ENCODE measurements at regions not wholly inside any gene's neighbourhood (a gene's known extent, or its start where the extent isn't known, plus 50 kb on each side); places are given as distances from the start of the nearest gene placed in this dataset.

DNA sequence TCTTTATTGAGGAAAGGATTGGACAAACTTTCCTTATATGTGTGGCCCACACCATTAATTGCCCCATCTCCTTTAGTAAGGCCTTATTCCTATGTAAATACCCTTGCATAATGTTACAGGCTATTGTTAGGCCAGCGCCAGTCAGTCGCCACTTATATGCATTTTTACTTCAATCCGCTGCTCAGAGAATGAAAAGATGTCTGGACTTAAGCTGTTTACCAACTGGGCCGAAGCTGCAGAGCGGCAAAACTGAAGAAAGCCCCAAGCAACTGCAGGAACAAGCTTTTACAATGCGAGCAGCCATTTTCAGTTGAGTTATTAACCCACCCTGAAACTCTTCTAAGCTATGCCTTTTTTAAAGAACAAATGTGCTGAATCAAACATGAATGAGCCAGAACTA lies 92.1 kb upstream of the OTX2 start:
- DNase-seq = no peak

DNA sequence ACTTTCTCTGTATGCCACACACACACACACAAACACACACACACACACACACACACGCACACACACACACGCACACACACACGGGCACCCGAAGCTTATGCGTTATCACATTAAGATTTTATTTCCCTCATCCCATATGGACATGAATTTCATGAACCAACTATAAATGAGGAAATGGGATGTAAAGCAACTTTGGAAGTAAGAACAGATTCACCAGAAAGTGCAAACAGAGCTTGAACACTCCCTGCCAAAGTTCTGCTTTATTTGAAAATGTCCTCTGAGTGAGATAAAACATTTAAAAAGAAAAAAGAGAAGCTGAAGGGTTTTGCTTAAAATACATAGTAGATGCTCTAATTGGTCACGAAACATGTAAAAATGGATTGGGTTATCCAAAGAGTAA lies 90.4 kb upstream of the OTX2 start:
- no peak for DNase-seq

DNA sequence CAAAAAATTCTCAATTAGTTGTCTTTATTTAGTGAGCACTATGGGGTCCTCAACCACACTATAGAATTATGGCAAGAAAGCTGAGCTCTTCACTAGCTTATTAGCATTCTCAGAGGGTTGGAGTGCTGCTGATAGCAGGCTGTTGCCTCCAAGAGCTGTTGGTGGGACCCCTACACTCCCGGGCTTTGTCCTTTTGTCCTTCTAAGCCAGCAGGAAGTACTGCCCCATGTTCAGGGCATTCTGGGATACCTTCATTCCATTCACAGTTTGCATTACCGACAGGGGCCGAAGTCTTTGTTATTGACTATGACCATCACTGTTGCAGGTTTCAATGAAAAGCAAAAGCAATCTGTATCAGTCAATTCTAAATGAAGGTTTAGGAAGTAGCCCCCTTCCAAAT lies 89.5 kb upstream of the OTX2 start:
- no peak for DNase-seq

DNA sequence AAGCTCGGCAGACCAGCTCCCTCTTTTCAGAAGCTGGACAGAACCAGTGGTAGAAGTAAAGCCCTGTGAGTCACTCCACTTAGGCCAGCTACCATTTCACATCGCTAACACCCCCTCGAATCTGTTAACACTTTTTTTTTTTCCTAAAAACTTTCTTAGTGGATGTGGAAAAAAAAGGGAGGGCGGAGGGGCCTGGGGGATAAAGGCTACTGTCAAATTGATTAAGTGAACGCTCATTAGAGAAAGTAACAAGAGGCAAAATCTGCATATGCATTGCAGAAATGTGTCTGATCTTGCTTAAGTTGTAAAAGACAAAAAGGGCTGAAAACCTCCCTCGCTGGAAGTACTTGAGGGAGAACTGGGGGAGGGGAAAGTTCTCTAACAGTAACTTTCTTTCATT lies 86.6 kb upstream of the OTX2 start:
- DNase-seq = no peak

DNA sequence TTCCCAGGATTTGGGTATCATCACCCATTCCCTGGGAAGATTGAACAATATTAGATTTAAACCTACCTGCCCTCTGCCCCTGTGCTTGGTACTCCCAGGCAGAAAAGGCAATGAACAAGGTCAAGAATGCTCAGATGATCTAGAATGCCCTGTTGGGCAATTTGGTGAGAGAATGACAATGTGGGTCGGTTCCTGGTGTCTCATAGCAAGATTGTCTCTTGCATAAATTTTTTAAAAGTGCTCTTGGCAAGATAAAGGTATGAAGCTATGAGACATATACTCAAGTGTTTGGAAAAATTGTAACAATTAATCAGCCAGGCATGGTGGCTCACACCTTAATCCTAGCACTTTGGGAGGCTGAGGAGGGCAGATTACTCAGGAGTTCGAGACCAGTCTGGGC lies 86.0 kb upstream of the OTX2 start:
- no peak for DNase-seq

DNA sequence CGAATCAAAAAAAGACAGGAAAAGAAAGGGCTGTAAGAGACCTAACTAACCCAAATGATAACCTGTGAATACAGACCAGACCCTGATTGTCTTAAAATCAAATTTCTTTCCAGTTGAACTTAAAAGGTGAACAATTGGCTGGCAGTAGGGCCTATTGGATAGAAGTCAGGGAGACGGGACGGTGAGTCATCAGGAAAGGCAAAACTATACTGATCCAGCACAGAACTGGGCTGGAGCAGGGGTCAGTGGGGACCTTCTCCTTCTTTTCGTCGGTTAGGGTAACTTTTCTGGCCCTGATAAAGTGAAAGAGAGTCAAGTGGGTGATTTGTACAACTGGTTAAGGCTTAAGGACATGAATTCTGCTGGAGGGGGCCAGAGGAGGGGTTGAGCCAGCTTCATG lies 84.9 kb upstream of the OTX2 start:
- DNase-seq = no peak

DNA sequence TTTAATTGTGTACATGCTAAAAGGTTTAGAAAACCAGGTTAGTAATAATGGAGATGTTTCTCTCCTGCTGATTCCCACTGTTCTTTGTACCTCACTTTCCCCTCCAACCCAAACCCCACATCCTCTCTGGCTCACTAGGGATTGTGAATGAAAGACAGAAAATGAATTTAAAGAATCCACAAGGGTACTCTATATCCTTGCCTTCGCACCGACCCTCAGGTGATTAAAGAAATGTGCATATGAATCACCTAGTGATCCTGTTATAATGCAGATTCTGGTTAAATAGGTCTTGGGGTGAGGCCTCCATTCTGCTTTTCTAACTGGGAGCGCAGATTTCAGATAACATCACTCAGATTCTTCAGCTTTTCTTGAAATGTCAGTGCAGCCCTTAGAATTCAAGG lies 84.3 kb upstream of the OTX2 start:
- no peak for DNase-seq

DNA sequence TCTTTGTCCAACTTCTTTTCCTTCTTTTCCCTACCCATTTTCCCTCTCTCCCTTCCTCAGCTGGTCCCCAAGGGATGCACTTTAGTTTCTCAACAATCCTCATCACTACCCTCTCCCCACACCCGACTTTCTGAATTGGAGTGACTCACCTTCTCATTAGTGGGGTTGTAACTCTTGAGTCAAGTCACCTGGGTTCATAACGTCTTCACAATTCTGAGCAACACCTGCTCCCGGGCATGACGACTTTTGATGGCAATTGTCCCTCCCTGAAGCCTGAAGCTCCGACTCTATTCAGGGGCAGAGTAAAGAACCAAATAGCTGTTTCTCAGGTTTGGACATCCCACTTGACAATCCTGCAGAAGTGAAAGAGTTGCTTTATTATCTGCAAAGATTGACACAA lies 82.7 kb upstream of the OTX2 start:
- no peak for DNase-seq

DNA sequence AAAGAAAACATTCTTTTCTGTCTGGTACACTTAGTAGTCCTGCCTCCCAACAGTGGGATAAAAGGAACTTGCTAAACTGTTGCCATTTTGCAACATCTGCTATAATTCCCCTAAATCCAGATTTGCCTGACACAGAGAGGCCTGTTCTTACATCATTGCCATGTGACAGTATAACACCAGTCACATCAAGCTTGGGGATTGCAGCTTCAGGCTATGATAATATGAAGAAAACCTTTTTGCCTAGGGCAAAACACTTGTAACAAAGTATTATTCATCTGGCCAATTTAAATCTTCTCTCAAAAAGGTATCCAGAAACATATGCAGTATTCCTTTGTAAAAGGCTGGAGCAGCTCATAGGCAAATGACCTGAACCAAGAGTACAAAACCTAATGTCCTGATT lies 80.9 kb upstream of the OTX2 start:
- no peak for DNase-seq

DNA sequence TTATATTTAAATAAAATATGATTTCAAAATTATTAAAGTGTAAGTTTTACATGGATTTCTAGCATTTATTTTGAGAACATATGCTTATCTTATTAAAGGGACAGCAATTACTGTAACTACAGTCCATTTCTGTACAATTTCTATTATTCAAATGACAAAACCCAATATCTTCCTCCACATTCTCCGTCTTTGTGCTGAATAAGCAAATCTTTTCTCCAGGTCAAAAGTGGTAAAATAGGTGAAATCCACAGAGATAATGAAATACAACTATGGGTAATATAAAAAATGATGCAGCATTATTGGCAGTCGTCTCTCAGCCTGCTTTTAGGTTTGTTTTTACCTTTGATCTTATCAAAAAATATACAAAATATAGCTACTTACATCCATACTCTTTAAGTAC lies 79.4 kb upstream of the OTX2 start:
- DNase-seq = no peak

DNA sequence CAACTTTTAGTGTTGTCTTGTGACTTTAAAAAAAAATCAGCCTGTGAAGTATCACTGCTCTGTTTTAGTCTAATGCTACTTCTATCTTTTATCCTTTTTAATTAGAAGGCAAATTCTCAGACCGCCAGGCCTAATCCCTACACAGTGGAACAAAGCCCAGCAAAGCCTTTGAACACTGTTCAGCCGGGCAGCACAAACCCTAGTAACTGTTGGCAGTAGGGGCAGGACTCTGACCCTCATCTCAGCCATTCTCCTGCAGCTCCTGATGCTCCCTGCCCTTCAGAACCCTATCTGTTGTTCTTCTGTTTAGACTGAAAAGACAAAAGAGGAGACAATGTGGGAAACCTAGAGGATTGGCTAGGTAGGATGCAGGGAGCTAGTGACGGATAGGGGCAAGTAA lies 78.0 kb upstream of the OTX2 start:
- no peak for DNase-seq

DNA sequence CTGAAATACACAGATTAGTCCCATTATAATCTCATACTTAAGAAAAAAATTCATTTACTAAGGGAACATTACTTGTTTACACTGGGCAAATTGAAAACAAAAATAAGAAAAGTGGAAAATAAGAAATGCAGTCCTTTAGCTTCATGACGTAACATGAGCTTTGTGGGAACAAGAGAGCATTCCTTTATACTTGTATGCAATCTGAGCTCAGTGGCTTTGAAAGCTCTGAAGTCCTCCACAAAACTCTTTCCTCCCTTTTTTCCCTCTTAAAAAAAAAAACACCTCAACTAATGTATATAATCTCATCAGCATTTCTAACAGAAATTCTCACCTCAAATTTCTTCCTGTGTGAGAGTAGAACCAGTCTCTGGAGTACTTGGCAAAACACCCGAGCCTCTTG lies 76.9 kb upstream of the OTX2 start:
- no peak for DNase-seq

DNA sequence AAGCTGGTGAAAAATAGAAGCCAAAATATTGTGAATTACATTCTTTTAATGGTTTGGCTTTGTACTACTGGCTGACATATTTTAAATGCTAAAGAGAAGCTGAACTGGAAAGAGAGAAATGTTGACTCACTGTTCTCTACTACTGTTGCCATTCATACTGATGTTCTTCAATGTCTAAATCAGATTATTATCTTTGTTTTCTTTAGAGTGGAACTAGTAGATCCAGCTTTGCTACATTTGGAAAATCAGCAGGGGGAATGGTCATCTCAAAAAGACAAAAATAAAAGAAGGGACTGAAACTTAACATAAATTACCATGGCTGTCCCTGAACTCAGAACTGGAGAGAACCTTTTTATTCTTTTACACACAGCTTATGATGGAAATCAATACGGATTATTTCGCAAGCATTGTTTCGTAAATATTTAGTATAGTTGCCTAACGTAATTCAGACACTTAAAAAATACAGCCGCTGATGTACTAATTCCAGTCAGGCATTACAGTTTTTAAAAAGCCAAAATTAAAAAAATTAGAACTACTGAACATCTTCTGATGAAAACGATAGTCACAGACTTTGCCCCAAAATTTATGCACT lies 76.3 kb upstream of the OTX2 start:
- no peak for DNase-seq

DNA sequence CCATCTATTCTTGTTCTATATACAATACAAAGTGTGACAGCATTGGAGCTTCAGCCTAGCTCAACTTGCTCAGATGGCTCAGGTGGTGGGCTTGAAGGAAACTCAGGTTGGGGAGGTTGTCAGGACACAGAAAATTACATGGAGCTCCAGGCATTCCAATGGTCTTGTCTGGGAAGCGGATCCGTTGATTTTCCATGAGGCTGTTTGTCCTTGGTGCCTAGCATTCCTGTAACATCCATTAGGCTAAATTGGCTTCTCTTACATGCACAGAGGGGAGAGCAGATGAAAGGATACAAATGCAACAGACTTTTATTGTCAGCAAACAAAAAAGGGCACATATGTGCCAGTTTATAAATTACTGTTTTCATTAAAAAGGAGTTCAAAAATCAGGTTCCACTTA lies 75.5 kb upstream of the OTX2 start:
- no peak for DNase-seq

DNA sequence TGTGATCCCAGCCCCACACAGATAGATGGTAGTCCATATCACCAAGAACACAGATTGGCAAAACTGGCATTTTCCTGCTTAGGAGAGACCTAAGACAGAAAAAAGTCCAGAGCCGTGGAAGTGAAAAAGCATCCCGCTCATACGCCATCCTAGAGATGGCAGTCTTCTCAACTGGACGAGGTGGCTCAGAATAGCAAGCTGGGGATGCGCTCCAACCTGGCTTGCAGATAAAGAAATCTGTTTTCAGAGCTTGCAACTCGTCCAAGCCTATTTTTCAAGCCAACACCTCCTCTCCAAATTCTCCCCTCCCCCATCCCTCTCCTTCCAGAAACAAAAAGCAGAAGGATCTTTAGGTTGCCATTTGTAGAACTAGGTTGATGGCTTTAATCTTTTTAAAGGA lies 74.3 kb upstream of the OTX2 start:
- no peak for DNase-seq

DNA sequence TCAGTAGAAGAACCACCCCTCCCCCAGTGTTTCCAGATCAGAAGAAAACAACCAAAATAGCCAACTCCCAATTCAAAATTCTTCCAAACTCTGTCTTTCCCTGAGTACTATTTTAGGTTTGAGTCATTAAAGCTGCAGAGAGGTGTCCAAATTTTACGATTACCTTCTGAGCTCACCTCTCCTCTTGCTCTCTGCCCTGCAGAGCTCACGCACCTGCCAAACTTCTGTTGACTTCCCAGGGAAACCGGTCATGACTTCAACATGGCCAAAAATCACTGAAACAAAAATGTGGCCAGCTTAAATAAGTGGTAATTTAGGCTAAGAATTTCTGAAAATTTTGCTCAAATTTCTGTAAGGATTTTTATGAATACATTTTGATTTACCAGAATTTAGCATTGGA lies 70.9 kb upstream of the OTX2 start:
- DNase-seq = no peak

DNA sequence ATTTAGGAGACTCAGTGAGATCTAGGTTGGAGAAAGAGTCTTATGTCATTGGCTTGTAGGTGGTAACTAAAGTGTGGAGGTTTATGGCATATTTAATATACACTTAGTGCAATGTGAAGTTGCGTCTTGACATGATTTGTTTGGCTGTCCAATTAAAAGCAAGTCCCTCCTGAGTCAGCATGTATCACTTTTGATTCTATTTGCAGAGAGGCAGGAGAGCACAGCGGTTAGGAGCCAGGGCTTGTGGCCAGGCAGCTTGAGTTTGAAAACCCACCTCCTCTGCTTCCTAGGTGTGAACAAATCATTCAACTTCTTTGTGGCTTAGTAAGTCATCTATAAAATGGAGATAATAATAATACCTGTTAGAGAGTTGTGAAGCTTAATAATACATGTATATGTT lies 68.5 kb upstream of the OTX2 start:
- no peak for DNase-seq

DNA sequence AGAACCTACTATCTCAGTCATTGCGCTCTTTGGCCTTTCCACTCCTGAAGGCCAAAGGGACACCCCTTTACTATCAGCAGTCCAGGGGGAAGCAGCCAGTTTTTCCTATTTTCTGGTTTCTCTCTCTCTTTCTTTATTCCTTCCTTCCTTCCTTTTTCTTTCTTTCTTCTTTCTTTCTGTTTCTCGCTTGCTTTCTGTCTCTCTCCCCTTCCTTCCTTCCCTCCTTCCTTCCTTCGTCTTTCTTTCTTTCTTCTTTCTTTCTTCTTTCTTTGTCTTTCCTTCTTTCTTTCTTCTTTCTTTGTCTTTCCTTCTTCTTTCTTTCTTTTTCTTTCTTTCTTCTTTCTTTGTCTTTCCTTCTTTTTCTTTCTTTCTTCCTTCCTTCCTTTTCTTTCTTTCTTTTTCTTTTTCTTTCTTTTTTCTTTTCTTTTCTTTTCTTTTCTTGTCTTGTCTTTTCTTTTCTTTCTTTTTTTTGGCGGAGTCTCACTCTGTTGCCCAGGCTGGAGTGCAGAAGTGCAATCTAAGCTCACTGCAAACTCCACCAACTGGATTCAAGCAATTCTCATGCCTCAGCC lies 64.9 kb upstream of the OTX2 start:
- no peak for DNase-seq

DNA sequence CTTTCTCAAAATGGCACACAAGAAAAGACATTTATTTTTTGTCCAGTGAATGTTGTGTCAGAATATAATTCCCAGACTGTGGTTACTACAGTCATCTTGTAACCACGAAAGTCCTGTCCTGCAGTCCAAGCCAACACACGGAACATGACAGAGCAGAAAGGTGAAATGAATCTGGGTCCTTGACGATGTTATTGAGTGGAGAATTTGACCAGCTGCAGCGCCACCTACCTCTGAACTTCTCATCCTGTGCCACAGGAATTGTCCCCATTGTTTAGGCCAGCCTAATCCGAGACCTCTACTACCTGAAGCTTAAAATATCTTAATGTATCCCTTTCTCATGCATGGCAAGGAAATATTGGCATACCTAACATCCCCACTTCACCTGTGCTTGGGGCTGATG lies 64.1 kb upstream of the OTX2 start:
- no peak for DNase-seq

DNA sequence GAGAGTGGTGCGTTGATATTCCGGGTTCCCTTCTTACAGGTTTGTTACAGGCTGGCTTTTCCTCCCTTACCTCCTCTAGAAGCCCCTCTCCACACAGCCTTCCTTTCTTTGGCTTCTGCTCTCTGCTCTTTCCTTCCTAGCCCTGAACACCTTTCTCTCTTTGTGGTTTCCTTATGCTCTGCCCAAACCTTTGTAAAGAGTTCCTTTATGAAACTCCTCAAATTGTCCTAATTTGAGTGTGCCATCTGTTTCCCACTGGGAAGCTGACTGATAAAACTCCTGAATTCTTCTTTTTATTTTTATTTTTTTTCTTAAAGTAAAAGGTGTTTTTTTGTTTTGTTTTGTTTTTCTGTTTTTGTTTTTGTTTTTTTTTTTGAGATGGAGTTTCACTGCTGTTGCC lies 60.1 kb upstream of the OTX2 start:
- DNase-seq = no peak

DNA sequence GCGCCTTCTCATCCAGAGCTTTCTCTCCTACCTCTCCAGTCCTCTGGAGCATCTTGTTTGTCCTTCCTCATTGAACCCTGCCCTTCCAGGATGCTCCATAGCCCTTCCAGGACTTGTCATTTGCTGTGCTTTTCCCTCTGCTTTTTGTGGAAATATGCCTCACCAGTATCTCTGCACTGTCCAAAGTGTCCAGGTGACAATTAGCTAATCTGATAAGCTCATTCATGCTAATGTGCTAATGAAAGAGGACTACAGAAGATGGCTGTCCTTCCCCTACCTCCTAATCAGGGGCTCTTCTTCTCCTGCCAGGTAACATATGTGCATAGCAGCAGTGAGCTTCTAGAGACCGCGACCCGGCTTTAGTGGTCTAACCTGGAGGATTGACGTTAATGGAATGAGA lies 58.4 kb upstream of the OTX2 start:
- no peak for DNase-seq

DNA sequence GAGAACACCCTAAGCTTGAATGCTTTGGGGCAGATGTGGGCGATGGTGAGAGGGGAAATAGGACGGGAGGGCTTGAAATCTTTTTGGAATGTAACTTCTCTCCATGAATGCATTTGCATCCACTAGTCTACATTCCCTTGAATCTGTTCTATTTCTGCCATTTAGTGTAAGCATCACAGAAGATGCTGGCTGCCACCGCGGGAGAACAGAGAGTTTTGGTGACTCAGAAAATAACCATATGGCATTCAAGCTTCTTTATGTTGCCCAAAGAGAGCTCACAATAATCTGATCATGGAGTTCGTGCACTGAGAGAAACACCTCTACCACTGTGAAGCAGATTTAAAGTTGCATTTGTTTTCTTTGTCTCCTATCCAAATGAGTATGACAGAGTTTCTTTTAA lies 52.6 kb upstream of the OTX2 start:
- no peak for DNase-seq

DNA sequence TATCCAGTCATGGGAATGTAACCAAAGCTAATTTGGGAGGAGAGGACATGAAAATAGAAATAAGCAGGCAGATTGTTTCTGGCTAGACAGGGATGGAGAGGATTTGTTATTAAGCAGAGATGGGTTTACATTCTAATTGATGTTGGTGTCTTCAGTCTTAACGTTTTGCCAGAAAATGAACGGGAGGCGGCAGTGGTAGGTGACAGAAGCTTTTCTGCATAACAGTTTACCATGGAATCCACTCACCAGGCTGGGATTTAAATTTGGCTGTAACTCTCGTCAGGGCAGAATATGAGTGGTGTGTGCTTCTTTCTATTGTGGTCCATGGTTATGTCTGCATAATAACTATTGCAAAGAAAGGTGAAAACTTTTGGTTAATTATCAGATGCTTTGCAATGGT lies 50.2 kb upstream of the OTX2 start:
- no peak for DNase-seq
